AG08395 (cell line): ENCODE measurements at regions not wholly inside any gene's neighbourhood (a gene's known extent, or its start where the extent isn't known, plus 50 kb on each side); places are given as distances from the start of the nearest gene placed in this dataset.
"Not testable (repeated sequence)": the region's sequence is repeated elsewhere in the genome, so short reads cannot be mapped to it uniquely, and the experiment has no call there.

Experiments
- DNase-seq: peaks from one replicate; pipeline ENCODE4 v3.0.0; 2012; ENCODE audit warnings: mixed read lengths, low spot score

- DNase-seq: no peak
Measured at GRCh38 chr1:213417225-213417820, 366.3 kb downstream of the RPS6KC1 start.

DNA sequence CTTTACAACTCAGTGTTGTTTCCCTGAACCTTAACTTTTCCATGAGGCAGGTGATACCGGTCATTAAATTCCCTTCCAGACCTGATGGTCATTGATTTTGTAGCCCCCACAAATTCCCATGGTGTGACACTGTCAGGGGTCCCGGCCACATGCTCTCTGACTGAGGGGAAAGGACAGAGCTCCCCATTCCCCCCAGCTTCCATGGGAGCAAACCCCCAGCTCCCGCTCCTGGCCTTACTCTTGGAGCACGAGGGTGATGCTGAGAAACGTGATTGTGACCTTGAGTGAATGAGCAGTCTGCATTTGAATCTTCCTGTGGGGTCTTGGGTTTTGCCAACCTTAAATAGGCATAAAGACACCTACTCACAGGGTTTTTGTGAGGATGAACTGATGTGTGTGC is 366.8 kb downstream of the RPS6KC1 start:
- DNase-seq: no peak

GRCh38 chr1:213418268-213419071 is 367.4 kb downstream of the RPS6KC1 start:
- DNase-seq: no peak

DNA sequence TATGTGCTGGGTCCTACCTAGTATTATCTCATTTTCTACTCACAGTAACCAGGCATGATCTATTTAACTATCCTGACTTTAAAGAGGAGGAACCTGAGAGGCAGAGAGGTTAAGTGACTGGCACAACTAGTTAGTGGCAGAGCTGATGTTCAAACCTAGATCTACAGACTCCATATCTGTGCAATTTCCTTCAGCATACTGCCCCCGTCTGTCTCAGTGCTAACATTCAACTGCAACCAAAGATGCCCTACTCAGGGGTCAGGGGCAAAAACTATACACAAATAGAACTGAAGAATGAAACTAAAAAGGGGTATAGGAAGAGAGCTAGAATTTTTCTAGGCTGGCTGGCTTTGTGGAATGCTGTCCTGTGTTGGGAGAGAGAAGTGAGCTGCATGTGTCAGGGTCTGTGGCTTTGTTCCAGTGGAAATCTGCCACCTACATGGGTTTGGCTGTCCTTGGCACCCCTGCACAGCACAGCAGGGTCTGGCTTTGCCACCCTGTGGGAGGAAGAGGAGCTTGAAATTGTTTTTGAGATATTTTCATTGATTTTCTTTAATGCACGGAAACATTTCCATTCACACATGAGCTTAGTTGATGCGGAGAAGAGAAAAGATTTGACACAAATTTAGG is 368.5 kb downstream of the RPS6KC1 start:
- DNase-seq: no peak

DNA sequence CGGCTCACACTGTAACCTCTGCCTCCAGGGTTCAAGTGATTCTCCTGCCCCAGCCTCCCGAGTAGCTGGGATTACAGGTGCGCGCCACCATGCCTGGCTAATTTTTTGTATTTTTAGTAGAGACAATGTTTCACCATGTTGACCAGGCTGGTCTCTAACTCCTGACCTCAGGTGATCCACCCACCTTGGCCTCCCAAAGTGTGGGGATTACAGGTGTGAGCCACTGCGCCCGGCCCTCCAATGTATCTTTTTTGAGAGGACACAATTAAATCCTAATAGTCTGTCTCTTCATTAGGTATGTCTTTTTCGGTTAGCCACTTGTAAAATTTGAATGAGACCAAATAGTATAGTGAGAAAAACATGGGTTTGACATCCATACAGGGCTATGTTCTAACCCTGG is 370.1 kb downstream of the RPS6KC1 start:
- DNase-seq: not testable (repeated sequence)

DNA sequence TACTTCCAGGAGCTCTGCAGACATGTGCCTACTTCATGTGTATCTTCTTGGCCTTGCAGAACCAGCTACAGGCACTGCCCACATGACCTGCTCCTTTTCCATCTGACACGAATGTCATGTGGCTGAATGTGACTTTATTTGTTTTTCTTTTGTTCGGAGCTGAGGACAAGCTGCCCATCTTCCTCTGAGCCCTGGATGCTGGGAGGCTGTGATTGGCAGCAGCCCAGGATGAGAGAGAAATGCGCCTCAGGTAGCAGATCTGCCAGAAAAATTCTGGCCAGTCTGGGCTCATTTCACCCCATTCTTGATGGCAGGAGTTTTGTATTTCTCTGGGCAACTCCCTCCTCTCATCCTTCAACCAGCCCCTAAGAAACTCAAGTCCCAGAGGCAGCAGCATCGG is 372.0 kb downstream of the RPS6KC1 start:
- DNase-seq: no peak

- no peak for DNase-seq
Measured at GRCh38 chr1:213423605-213424004, 372.6 kb downstream of the RPS6KC1 start.

- DNase-seq: no peak
Measured at GRCh38 chr1:213425376-213426030, 374.5 kb downstream of the RPS6KC1 start.

GRCh38 chr1:213429642-213430041 is 378.6 kb downstream of the RPS6KC1 start:
- DNase-seq: no peak

DNA sequence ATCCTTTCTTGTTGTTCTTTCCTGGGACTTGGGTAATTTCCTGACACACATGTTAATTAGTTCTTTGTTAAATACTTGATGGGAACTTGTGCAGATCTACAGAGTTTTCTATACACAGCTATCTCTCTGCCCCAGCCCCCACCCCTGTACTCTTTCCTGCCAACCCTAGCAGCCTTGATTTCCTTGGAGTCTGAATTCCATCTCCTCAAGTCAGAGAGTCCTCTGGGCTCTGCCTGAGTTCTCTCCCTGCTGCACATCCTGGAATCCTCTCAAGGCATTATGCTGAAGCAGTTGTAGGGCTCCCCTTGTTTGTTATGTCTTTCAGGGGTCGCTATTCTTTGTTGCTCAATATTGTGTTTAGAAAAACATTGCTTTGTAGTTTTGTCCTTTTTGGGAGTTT is 384.7 kb downstream of the RPS6KC1 start:
- no peak for DNase-seq

DNA sequence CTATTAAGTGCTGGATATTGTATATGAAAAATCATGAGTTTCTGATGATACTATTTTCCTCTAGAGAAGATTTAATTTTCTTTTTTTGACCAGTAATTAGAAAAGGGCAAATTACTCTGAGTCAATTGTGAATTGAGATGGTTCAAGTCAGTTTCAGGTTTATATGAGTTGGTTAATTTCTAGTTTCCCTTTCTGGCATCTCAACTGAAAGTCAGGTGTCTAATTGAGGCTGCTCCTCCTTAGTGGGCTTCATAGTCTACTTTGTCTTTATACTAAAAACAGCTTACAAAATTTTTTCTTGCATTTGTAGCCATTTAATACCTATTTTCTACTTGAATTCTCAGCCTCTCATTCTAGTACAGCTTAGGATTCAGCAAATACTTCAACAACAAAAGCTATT is 387.3 kb downstream of the RPS6KC1 start:
- no peak for DNase-seq

DNA sequence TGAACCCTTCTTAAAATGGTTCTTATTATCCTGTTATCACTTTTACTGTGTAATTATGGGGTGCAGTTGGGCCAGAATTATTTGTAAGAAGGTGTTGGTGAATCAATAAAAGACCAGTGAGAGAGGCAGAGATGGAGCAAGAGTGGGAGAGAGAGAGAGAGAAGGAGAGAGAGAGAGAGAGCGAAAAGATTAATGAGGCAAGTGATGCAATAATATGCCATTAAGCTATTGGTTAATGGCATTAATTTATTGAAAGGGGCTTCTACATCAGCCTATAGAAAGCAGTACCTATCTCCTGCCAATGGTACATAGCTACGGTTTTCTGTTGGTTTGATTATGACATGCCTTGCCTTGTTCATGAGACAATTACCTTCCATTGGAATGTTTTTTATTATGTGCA is 388.7 kb downstream of the RPS6KC1 start:
- DNase-seq: no peak

DNA sequence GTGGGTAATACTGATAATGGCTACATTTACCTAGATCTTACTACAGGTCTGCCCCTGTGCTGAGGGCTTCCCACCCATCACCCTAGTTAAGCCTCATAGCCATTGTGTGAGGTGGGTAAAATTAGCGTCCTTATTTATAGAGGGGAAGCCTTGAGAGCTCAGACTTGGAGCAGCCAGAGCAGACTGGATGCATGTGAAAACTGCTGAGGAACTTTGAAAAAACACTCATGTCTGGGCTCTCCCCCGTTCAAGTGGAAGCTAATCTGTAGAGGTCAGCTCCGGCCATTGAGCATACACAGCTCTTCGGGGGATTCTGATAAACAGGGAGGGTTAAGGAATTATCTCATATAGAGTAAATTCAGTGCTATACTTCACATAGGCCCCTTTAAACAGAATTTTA is 389.7 kb downstream of the RPS6KC1 start:
- no peak for DNase-seq

DNA sequence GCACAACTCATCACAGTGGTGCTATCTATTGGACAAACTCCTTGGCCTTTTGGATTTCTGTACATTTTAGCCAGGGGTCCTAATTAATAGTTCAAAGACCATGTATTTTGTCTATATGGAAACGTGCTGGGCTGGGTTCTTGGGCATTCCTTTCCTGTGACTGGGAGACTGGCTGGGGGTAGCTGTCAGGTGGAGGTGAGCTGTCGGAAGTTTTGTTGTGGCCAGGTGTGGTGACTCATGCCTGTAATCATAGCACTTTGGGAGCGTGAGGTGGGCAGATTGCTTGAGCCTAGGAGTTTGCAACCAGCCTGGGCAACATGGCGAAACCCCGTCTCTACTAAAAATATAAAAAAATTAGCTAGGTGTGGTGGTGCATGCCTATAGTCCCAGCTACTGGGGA is 392.4 kb downstream of the RPS6KC1 start:
- DNase-seq: no peak

DNA sequence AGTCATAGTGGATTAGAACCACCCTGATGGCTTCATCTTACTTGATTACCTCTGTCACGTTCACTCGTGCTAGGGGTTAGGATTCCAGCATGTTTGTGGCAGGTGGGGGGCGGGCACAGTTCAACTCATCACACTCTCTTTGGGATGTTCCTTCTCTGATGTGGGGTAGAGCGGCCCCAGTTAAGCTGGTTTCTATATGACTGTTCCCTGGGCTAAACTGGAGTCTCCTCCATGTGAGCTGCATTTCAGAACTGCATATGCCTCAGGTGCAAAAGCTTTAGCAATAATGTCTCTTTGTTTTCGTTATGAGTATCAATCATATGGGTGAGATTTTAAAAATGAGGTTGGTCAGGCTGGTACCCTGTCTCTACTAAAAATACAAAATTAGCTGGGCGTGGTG is 393.2 kb downstream of the RPS6KC1 start:
- DNase-seq: no peak

- no peak for DNase-seq
Measured at GRCh38 chr1:213446496-213446895, 395.5 kb downstream of the RPS6KC1 start.

- no peak for DNase-seq
Measured at GRCh38 chr1:213448360-213448759, 397.3 kb downstream of the RPS6KC1 start.

GRCh38 chr1:213448776-213449175 is 397.7 kb downstream of the RPS6KC1 start:
- DNase-seq: no peak

DNA sequence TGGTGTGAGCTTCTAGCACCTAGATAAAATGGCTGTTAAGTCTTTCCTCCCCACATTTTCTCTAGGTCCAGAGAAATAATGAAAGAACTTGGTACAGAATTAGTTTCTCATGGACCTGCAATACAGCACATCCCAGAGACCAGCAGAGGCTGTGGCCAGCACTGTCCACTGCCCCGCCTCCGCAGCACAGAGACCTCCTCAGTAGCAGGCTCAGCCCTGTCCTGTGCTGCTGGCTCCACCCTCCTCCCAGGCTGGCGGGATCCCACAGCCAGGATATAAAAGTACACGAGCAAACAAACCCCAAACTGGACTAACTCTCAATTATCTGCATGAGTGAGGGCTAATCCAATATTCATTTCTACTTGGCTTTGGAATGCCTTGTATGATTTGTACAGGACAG is 401.5 kb downstream of the RPS6KC1 start:
- DNase-seq: no peak

DNA sequence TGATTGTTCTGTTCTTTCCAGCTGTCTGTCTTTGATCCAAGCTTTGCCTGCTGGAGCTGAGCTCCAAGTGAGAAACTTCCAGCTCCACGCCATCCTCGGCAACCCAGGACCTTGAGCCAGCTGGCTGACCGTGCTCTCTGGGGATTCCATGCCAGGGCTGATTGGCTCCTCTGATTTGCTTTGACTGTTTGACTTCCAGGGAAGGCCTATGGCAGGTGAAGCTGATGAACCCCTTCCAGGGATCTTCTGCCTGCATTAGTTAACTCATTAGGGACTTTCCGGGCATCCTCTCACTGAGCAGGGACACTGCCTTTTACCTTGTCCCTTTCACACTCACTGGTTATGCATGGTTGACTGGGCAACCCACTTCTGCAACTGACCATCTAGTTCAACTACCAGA is 406.1 kb downstream of the RPS6KC1 start:
- DNase-seq: no peak

DNA sequence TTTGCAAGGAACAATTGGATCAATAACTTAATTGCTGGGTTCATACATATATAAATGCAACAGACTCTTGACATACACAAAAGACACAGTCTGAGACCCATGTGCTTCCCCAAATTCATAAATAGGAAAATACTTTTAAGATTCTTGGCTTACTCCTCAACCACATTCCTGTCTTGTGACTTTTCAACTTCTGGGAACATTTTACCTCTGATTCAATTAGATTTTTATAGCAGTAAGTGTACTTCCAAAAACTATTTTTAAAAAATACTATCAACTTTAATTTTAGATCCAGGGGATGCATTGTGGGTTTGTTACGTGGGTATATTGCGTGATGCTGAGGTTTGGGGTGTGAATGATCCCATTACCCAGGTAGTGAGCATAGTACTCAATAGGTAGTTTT is 406.7 kb downstream of the RPS6KC1 start:
- no peak for DNase-seq

GRCh38 chr1:213462374-213462773 is 411.3 kb downstream of the RPS6KC1 start:
- DNase-seq: not testable (repeated sequence)
